Stimulated activated CD8-positive, alpha-beta memory T cell treated with anti-CD3 and anti-CD28 coated beads, Interleukin-4, amount 100 ng/mL, for 4 hours (primary cell): ENCODE measurements at regions not wholly inside any gene's neighbourhood (a gene's known extent, or its start where the extent isn't known, plus 50 kb on each side); places are given as distances from the start of the nearest gene placed in this dataset.

Experiments
- DNase-seq, 2 donors: peaks; one replicate each; pipeline ENCODE4 v3.0.0-alpha.2; 2020; ENCODE audit warnings: low read depth in 2 of 2, low spot score in 1 of 2

GRCh38 chr7:22565315-22565811 is 65.4 kb upstream of the STEAP1B start:
- DNase-seq = no peak

GRCh38 chr7:22564511-22565045 is 64.6 kb upstream of the STEAP1B start:
- DNase-seq = no peak

GRCh38 chr7:22563621-22564241 is 63.7 kb upstream of the STEAP1B start:
- DNase-seq = no peak

- DNase-seq = no peak
Measured at GRCh38 chr7:22563032-22563501, 63.1 kb upstream of the STEAP1B start.

- no peak for DNase-seq
Measured at GRCh38 chr7:22561895-22562593, 62.1 kb upstream of the STEAP1B start.

GRCh38 chr7:22561321-22561811 is 61.4 kb upstream of the STEAP1B start:
- DNase-seq = no peak

GRCh38 chr7:22559829-22560489 is 60.0 kb upstream of the STEAP1B start:
- peak in 1 of 2 donors; percentile 6 for DNase-seq

GRCh38 chr7:22557167-22557566 is 57.2 kb upstream of the STEAP1B start:
- no peak for DNase-seq

- no peak for DNase-seq
Measured at GRCh38 chr7:22555476-22555875, 55.5 kb upstream of the STEAP1B start.

- DNase-seq = no peak
Measured at GRCh38 chr7:22554184-22554583, 54.2 kb upstream of the STEAP1B start.

GRCh38 chr7:22551768-22552513 is 52.0 kb upstream of the STEAP1B start:
- no peak for DNase-seq

GRCh38 chr7:22550514-22551030 is 50.6 kb upstream of the STEAP1B start:
- DNase-seq = no peak

- no peak for DNase-seq
Measured at GRCh38 chr7:22549667-22550513, 49.9 kb upstream of the STEAP1B start.
